ENCODE measurements at regions not wholly inside any gene's neighbourhood (a gene's known extent, or its start where the extent isn't known, plus 50 kb on each side); places are given as distances from the start of the nearest gene placed in this dataset.

DNA sequence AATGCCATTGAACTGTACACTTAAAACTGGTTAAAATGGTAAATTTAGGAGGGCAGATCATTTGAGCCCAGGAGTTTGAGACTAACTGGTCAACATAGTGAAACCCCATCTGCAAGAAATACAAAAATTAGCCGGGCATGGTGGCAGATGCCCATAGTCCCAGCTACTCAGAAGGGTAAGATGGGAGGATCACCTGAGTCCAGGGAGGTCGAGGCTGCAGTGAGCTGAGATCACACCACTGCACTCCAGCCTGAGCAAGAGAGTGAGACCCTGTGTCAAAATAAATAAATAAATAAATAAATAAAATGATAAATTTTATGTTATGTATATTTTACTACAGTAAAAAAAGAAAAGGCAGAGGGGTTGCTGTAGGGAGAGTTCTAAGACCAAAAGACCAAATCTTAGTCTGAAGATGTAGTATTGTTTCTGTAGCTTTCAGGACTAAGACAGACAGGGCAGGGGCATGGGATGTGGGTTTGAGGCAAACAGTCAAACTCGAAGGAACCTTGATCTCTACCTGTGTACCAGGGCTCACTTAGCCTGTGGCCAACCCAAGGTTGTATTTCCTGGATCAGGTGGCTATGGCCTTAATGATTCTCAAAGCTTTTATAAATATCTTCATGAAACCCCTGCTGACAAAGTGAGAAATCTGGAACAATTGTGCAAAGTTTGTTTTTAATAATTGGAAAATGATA lies 316.7 kb downstream of the CYRIA start:
- TF ChIP-seq, protein P1, sequence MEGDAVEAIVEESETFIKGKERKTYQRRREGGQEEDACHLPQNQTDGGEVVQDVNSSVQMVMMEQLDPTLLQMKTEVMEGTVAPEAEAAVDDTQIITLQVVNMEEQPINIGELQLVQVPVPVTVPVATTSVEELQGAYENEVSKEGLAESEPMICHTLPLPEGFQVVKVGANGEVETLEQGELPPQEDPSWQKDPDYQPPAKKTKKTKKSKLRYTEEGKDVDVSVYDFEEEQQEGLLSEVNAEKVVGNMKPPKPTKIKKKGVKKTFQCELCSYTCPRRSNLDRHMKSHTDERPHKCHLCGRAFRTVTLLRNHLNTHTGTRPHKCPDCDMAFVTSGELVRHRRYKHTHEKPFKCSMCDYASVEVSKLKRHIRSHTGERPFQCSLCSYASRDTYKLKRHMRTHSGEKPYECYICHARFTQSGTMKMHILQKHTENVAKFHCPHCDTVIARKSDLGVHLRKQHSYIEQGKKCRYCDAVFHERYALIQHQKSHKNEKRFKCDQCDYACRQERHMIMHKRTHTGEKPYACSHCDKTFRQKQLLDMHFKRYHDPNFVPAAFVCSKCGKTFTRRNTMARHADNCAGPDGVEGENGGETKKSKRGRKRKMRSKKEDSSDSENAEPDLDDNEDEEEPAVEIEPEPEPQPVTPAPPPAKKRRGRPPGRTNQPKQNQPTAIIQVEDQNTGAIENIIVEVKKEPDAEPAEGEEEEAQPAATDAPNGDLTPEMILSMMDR (conservative IDR thresholded peaks at IDR 0.05 in 1 of 2, IDR thresholded peaks at IDR 0.05 in 1 of 2; ENCODE audit: extremely low read depth in 1 of 2, insufficient read depth in 1 of 2, low read depth in 1 of 2, low read length in 2 of 2) = no peak
- no peak for TF ChIP-seq EZH2 (IDR thresholded peaks at IDR 0.05; ENCODE audit: borderline replicate concordance, low read length)
